ENCODE measurements at regions not wholly inside any gene's neighbourhood (a gene's known extent, or its start where the extent isn't known, plus 50 kb on each side); places are given as distances from the start of the nearest gene placed in this dataset.

- TF ChIP-seq CTCF (IDR thresholded peaks at IDR 0.05) (no peak), POLR2A (IDR thresholded peaks at IDR 0.05) (no peak)
Measured at GRCh38 chr1:233516732-233517131, 97.2 kb upstream of the KCNK1 start.
